Ammon's horn (tissue), 1 donor: ENCODE measurements at regions not wholly inside any gene's neighbourhood (a gene's known extent, or its start where the extent isn't known, plus 50 kb on each side); places are given as distances from the start of the nearest gene placed in this dataset.

Experiments used
- DNase-seq: peaks from one replicate; pipeline ENCODE4 v3.0.0-alpha.2; 2016; ENCODE audit warnings: low spot score

- DNase-seq, result no peak
Measured at GRCh38 chr1:216814576-216815259, 91.5 kb upstream of the ESRRG start.

- no peak for DNase-seq
Measured at GRCh38 chr1:216812966-216813365, 89.7 kb upstream of the ESRRG start.

GRCh38 chr1:216809649-216810048 is 86.4 kb upstream of the ESRRG start:
- DNase-seq, result no peak

- DNase-seq, result no peak
Measured at GRCh38 chr1:216807696-216808095, 84.5 kb upstream of the ESRRG start.

- no peak for DNase-seq
Measured at GRCh38 chr1:216805953-216806352, 82.7 kb upstream of the ESRRG start.

GRCh38 chr1:216805233-216805632 is 82.0 kb upstream of the ESRRG start:
- DNase-seq, result peak; percentile 8

GRCh38 chr1:216804111-216804510 is 80.9 kb upstream of the ESRRG start:
- DNase-seq, result peak; percentile 10

- DNase-seq, result no peak
Measured at GRCh38 chr1:216794586-216794985, 71.4 kb upstream of the ESRRG start.

GRCh38 chr1:216793973-216794372 is 70.7 kb upstream of the ESRRG start:
- no peak for DNase-seq

GRCh38 chr1:216793303-216793702 is 70.1 kb upstream of the ESRRG start:
- no peak for DNase-seq

GRCh38 chr1:216788671-216789070 is 65.4 kb upstream of the ESRRG start:
- no peak for DNase-seq

- no peak for DNase-seq
Measured at GRCh38 chr1:216785737-216786136, 62.5 kb upstream of the ESRRG start.

- no peak for DNase-seq
Measured at GRCh38 chr1:216785221-216785620, 62.0 kb upstream of the ESRRG start.

GRCh38 chr1:216779686-216780085 is 56.5 kb upstream of the ESRRG start:
- no peak for DNase-seq

GRCh38 chr1:216778737-216779136 is 55.5 kb upstream of the ESRRG start:
- DNase-seq, result no peak

- no peak for DNase-seq
Measured at GRCh38 chr1:216777148-216777547, 53.9 kb upstream of the ESRRG start.
